ENCODE measurements at regions not wholly inside any gene's neighbourhood (a gene's known extent, or its start where the extent isn't known, plus 50 kb on each side); places are given as distances from the start of the nearest gene placed in this dataset.

GRCh38 chr11:45565446-45565988 is 99.9 kb downstream of the CHST1 start:
- H3K9ac ChIP-seq (ENCODE audit: low read length): no peak overlapping the region
- H3K4me2 ChIP-seq (ENCODE audit: low read length): no peak overlapping the region
- H3K79me2 ChIP-seq (ENCODE audit: insufficient read depth, low read length): no peaks in the 10 kb centered on the region
- no peak overlapping the region for H3K4me3 ChIP-seq (ENCODE audit: low read depth, low read length, poor library complexity, severe bottlenecking)
- TF ChIP-seq CTCF (IDR thresholded peaks at IDR 0.05; ENCODE audit: low read length) (no peak), EZH2 (IDR thresholded peaks at IDR 0.05; ENCODE audit: borderline replicate concordance, low read length) (no peak)
- H4K20me1 ChIP-seq (ENCODE audit: insufficient read depth, low read length): no peaks in the 10 kb centered on the region
- H3K36me3 ChIP-seq (ENCODE audit: insufficient read depth, low read length): no peaks in the 10 kb centered on the region
- H3K9me3 ChIP-seq (ENCODE audit: low read length): no peaks in the 10 kb centered on the region
- H3K9me2 ChIP-seq (ENCODE audit: low read depth, low read length): no peaks in the 10 kb centered on the region
- H2AFZ ChIP-seq (ENCODE audit: low read length): no peak overlapping the region
- H3K4me1 ChIP-seq (ENCODE audit: insufficient read depth, low read length, severe bottlenecking): no peaks in the 10 kb centered on the region
- H3F3A ChIP-seq (ENCODE audit: insufficient read depth, low read length): no peaks in the 10 kb centered on the region
- no peak overlapping the region for H3K27ac ChIP-seq (ENCODE audit: low read depth, low read length, poor library complexity, severe bottlenecking)
- no peaks in the 10 kb centered on the region for H3K27me3 ChIP-seq (ENCODE audit: insufficient read depth, low read length)

- Histone ChIP-seq H3F3A (ENCODE audit: insufficient read depth, low read length) (no peaks in the 10 kb centered on the region), H3K9ac (ENCODE audit: low read length) (no peak overlapping the region), H3K79me2 (ENCODE audit: insufficient read depth, low read length) (no peaks in the 10 kb centered on the region), H3K27me3 (ENCODE audit: insufficient read depth, low read length) (no peaks in the 10 kb centered on the region), H3K4me3 (ENCODE audit: low read depth, low read length, poor library complexity, severe bottlenecking) (no peak overlapping the region), H2AFZ (ENCODE audit: low read length) (no peak overlapping the region), H4K20me1 (ENCODE audit: insufficient read depth, low read length) (no peaks in the 10 kb centered on the region), H3K9me3 (ENCODE audit: low read length) (no peaks in the 10 kb centered on the region), H3K4me1 (ENCODE audit: insufficient read depth, low read length, severe bottlenecking) (no peaks in the 10 kb centered on the region), H3K36me3 (ENCODE audit: insufficient read depth, low read length) (no peaks in the 10 kb centered on the region), H3K9me2 (ENCODE audit: low read depth, low read length) (no peaks in the 10 kb centered on the region), H3K27ac (ENCODE audit: low read depth, low read length, poor library complexity, severe bottlenecking) (no peak overlapping the region), H3K4me2 (ENCODE audit: low read length) (no peak overlapping the region)
- TF ChIP-seq EZH2 (IDR thresholded peaks at IDR 0.05; ENCODE audit: borderline replicate concordance, low read length) (no peak), CTCF (IDR thresholded peaks at IDR 0.05; ENCODE audit: low read length) (no peak)
Measured at GRCh38 chr11:45563810-45564209, 101.6 kb downstream of the CHST1 start.

GRCh38 chr11:45563171-45563570 is 102.3 kb downstream of the CHST1 start:
- Histone ChIP-seq H3K27me3 (ENCODE audit: insufficient read depth, low read length) (no peaks in the 10 kb centered on the region), H3K79me2 (ENCODE audit: insufficient read depth, low read length) (no peaks in the 10 kb centered on the region)

More at GRCh38 chr11:45563171-45563570, 102.3 kb downstream of the CHST1 start:
- no peaks in the 10 kb centered on the region for H3K9me3 ChIP-seq (ENCODE audit: low read length)
- H3K27ac ChIP-seq (ENCODE audit: low read depth, low read length, poor library complexity, severe bottlenecking): no peak overlapping the region
- H3K9me2 ChIP-seq (ENCODE audit: low read depth, low read length): no peaks in the 10 kb centered on the region
- H3K36me3 ChIP-seq (ENCODE audit: insufficient read depth, low read length): no peaks in the 10 kb centered on the region
- no peaks in the 10 kb centered on the region for H3F3A ChIP-seq (ENCODE audit: insufficient read depth, low read length)
- no peak overlapping the region for H2AFZ ChIP-seq (ENCODE audit: low read length)
- H3K9ac ChIP-seq (ENCODE audit: low read length): no peak overlapping the region
- H3K4me3 ChIP-seq (ENCODE audit: low read depth, low read length, poor library complexity, severe bottlenecking): no peak overlapping the region
- H3K4me1 ChIP-seq (ENCODE audit: insufficient read depth, low read length, severe bottlenecking): no peaks in the 10 kb centered on the region
- TF ChIP-seq EZH2 (IDR thresholded peaks at IDR 0.05; ENCODE audit: borderline replicate concordance, low read length): no peak
- TF ChIP-seq CTCF (IDR thresholded peaks at IDR 0.05; ENCODE audit: low read length): no peak
- no peak overlapping the region for H3K4me2 ChIP-seq (ENCODE audit: low read length)
- H4K20me1 ChIP-seq (ENCODE audit: insufficient read depth, low read length): no peaks in the 10 kb centered on the region
